GM12878 (cell line): ENCODE measurements at regions not wholly inside any gene's neighbourhood (a gene's known extent, or its start where the extent isn't known, plus 50 kb on each side); places are given as distances from the start of the nearest gene placed in this dataset.

Experiments used
- ATAC-seq: fragments of 200-7000 bp; cut with Tn5 transposase; 3 replicates; pipeline ENCODE4 v1.9.1; 2020; ENCODE audit warnings: mild to moderate bottlenecking, moderate library complexity
- BruUV-seq: library from RNA; stranded (reverse); fragments of 400-500 nt; replicated peaks from 2 replicates; lab custom pipeline; 2021; lab: Mats Ljungman, UMichigan
- CTCF ChIA-PET: fragments of 300-600 bp; sonication (Branson Sonifier 250); formaldehyde crosslinking; extraction: SDS; loops from one replicate; lab custom pipeline; 2021; ENCODE audit warnings: inconsistent platforms; lab: Yijun Ruan, JAX
- POLR2A ChIA-PET: fragments of 350-600 bp; formaldehyde crosslinking; extraction: SDS; loops from one replicate; lab custom pipeline; 2021; ENCODE audit warnings: inconsistent platforms; lab: Charles Lee
- RAD21 ChIA-PET: fragments of 300-600 bp; sonication (Branson Sonifier 250); formaldehyde crosslinking; loops from one replicate; lab custom pipeline; 2023; ENCODE audit warnings: antibody characterized with exemption; ENCODE audit not compliant: unreplicated experiment; lab: Charles Lee
- SMC1A ChIA-PET: fragments of 300-600 bp; sonication (Branson Sonifier 250); formaldehyde crosslinking; loops from one replicate; lab custom pipeline; 2023; ENCODE audit not compliant: unreplicated experiment, uncharacterized antibody; lab: Charles Lee
- DNase-seq: peaks from one replicate; pipeline ENCODE4 v3.0.0-alpha.2; 2011; ENCODE audit warnings: low read depth, low spot score
- FAIRE-seq: peaks from 3 replicates; lab custom pipeline; 2011; peaks lifted over from hg19 to GRCh38; lab: Jason Lieb, UNC
- H2AFZ ChIP-seq: 2 replicates; pipeline ENCODE4 v1.6.0; 2011; ENCODE audit warnings: low read depth, low read length, control low read depth; ENCODE audit not compliant: control insufficient read depth
- H3K27ac ChIP-seq: 2 replicates; pipeline ENCODE4 v1.5.1; 2011; ENCODE audit warnings: control low read depth; ENCODE audit not compliant: control insufficient read depth, insufficient read depth
- H3K27me3 ChIP-seq, 2 experiments: replicated peaks in 1 of 2; 2 replicates each; pipeline versions ENCODE4 v1.6.0 to v1.6.1; 2011; ENCODE audit warnings: low read length in 1 of 2; ENCODE audit not compliant: control insufficient read depth in 2 of 2, insufficient read depth in 2 of 2
- H3K36me3 ChIP-seq, 2 experiments: 2 replicates each; pipeline ENCODE4 v1.5.1; 2011; ENCODE audit warnings: low read length in 1 of 2; ENCODE audit not compliant: control insufficient read depth in 2 of 2, insufficient read depth in 2 of 2
- H3K4me1 ChIP-seq: 2 replicates; pipeline ENCODE4 v1.6.1; 2011; ENCODE audit warnings: mild to moderate bottlenecking, low read length, moderate library complexity, mixed read lengths; ENCODE audit not compliant: control insufficient read depth, insufficient read depth
- H3K4me2 ChIP-seq: 2 replicates; pipeline ENCODE4 v1.6.0; 2011; ENCODE audit warnings: control low read depth; ENCODE audit not compliant: control insufficient read depth, insufficient read depth
- H3K4me3 ChIP-seq: fragments of 200-600 bp; sonication (generic); 2 replicates; pipeline ENCODE4 v1.5.1; 2016
- H3K79me2 ChIP-seq: 2 replicates; pipeline ENCODE4 v1.6.0; 2011; ENCODE audit warnings: low read length; ENCODE audit not compliant: control insufficient read depth, insufficient read depth
- H3K9ac ChIP-seq: 2 replicates; pipeline ENCODE4 v1.8.0; 2011; ENCODE audit warnings: low read length, control low read depth, mixed read lengths; ENCODE audit not compliant: control insufficient read depth, insufficient read depth
- H3K9me3 ChIP-seq: replicated peaks from 3 replicates; pipeline ENCODE4 v1.5.1; 2011; ENCODE audit warnings: mild to moderate bottlenecking, low read length; ENCODE audit not compliant: control insufficient read depth, insufficient read depth
- H4K20me1 ChIP-seq: 2 replicates; pipeline ENCODE4 v1.6.0; 2011; ENCODE audit not compliant: control insufficient read depth, insufficient read depth
- ASH2L ChIP-seq: fragments of 300-600, 200-600 bp; sonication (generic); IDR thresholded peaks from 2 replicates; pipeline ENCODE4 v1.6.1; 2017; ENCODE audit warnings: low read depth, mild to moderate bottlenecking, borderline replicate concordance
- BMI1 ChIP-seq: fragments of 450-650 bp; IDR thresholded peaks from 2 replicates; pipeline ENCODE4 v1.6.1; 2016; ENCODE audit warnings: mild to moderate bottlenecking, moderate library complexity, borderline replicate concordance
- CBX5 ChIP-seq: sonication (generic); IDR thresholded peaks from 2 replicates; pipeline ENCODE4 v1.6.1; 2016; ENCODE audit warnings: low read depth, moderate library complexity, mild to moderate bottlenecking, inconsistent platforms
- EED ChIP-seq: sonication (generic); IDR thresholded peaks from 2 replicates; pipeline ENCODE4 v1.6.1; 2016; ENCODE audit warnings: antibody characterized with exemption, low read depth
- HCFC1 ChIP-seq: fragments of 150-350 bp; IDR thresholded peaks from 2 replicates; pipeline ENCODE4 v1.6.1; 2014; ENCODE audit warnings: low read length
- HDAC2 ChIP-seq: fragments of 200-600 bp; sonication (generic); IDR thresholded peaks from 2 replicates; pipeline ENCODE4 v1.6.1; 2017
- KAT2A ChIP-seq: conservative IDR thresholded peaks from 2 replicates; pipeline ENCODE4 v1.6.1; 2011; ENCODE audit warnings: low read depth, low read length; ENCODE audit not compliant: control insufficient read depth
- MAX ChIP-seq: IDR thresholded peaks from 2 replicates; pipeline ENCODE4 v1.6.1; 2012; ENCODE audit warnings: low read depth, low read length, improper control_type of control experiment
- MTA2 ChIP-seq: fragments of 450-650 bp; IDR thresholded peaks from 2 replicates; pipeline ENCODE4 v1.6.1; 2016; ENCODE audit warnings: low read depth, mild to moderate bottlenecking, moderate library complexity
- MTA3 ChIP-seq: IDR thresholded peaks from 2 replicates; pipeline ENCODE4 v1.6.1; 2012; ENCODE audit warnings: low read length, inconsistent platforms, borderline replicate concordance
- NFYB ChIP-seq: IDR thresholded peaks from 2 replicates; pipeline ENCODE4 v1.6.1; 2011; ENCODE audit warnings: low read depth, mild to moderate bottlenecking, low read length, improper control_type of control experiment, moderate library complexity; ENCODE audit not compliant: insufficient read depth
- NRF1 ChIP-seq: conservative IDR thresholded peaks from 2 replicates; pipeline ENCODE4 v1.6.1; 2011; ENCODE audit warnings: mild to moderate bottlenecking, low read depth, low read length, improper control_type of control experiment
- PAX8 ChIP-seq: fragments of 450-650 bp; IDR thresholded peaks from 2 replicates; pipeline ENCODE4 v1.6.1; 2017; ENCODE audit warnings: mild to moderate bottlenecking, moderate library complexity
- SPI1 ChIP-seq: IDR thresholded peaks from 2 replicates; pipeline ENCODE4 v1.6.1; 2011; ENCODE audit warnings: low read depth, mild to moderate bottlenecking, low read length, moderate library complexity, borderline replicate concordance; ENCODE audit not compliant: insufficient read depth
- SREBF1 ChIP-seq: IDR thresholded peaks from 2 replicates; pipeline ENCODE4 v1.6.1; 2012; ENCODE audit warnings: mild to moderate bottlenecking, low read length
- ZNF622 ChIP-seq: fragments of 450-650 bp; IDR thresholded peaks from 2 replicates; pipeline ENCODE4 v1.6.1; 2017; ENCODE audit warnings: mild to moderate bottlenecking, inconsistent platforms
- WGBS: methylation state at CpG from one replicate; pipeline ENCODE4 v1.1.6; 2016; ENCODE audit warnings: low lambda C conversion rate; ENCODE audit not compliant: insufficient replicate concordance, insufficient coverage; ENCODE audit errors: missing lambda C conversion rate; 5-methylcytosine and 5-hydroxymethylcytosine counted together
- in situ Hi-C: fragments of 300-500 bp; cut with MboI; formaldehyde crosslinking; loops from 9 replicates; pipeline ENCODE4 v1.14.3; 2018; ENCODE audit warnings: mixed read lengths
- intact Hi-C: fragments of 100-400 bp; cut with micrococcal nuclease; formaldehyde crosslinking; loops from one replicate; pipeline ENCODE4 v1.14.2; 2022; ENCODE audit not compliant: unreplicated experiment
- TF ChIP-seq, protein P1 (sequence below): fragments of 450-650 bp; conservative IDR thresholded peaks from 2 replicates; pipeline ENCODE4 v1.6.1; 2017; ENCODE audit warnings: mild to moderate bottlenecking, moderate library complexity
- TF ChIP-seq, protein P2 (sequence below): fragments of 150-350 bp; IDR thresholded peaks from 2 replicates; pipeline ENCODE4 v1.6.1; 2014; ENCODE audit warnings: mild to moderate bottlenecking, low read depth, low read length

DNA sequence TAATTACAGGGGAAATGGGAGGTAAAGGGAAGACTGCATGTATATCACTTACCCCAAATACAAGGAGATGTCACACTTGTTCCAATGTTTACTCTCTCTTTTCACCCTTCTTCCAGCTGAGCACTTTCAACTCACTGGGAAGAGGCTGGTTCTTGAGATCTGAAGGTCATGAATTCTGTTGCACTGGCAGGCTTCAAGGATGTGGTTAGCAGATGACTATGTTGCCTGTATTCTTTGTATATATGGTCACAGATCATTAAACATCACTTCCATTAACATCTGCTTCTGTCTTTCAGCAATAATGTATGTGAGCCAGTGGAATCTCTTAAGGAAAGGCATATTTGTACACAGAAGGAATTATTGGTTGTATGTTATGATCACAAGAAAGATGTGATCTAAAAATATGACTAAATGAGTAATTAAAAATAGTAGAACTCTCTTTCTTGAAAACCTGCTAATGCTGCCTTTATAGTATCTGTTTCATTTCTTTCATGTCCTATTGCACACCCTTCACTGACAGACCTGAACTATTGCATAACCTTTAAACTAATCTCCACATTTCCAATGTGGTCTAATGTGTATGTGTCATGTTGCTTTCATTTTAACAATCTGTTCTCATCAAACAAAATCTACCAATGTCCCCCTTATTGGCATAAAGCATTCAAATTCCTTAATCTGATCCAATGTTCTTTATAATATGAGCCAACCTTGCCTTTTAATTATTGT, 131.4 kb upstream of the EPHA7 start (continued):
- TF ChIP-seq MTA3 (no peak), EED (no peak), NRF1 (no peak)

GRCh38 chr6:93549868-93550267, 130.5 kb upstream of the EPHA7 start:
- no peaks in the 10 kb centered on the region for H3K79me2 ChIP-seq
- intact Hi-C loops = no loop called here
- TF ChIP-seq ASH2L (no peak), MAX (no peak), NFYB (no peak), BMI1 (no peak), HDAC2 (no peak), MTA2 (no peak), SPI1 (no peak), KAT2A (no peak), CBX5 (no peak), SREBF1 (no peak), PAX8 (no peak), ZNF622 (no peak), HCFC1 (no peak)
- TF ChIP-seq, protein P1, sequence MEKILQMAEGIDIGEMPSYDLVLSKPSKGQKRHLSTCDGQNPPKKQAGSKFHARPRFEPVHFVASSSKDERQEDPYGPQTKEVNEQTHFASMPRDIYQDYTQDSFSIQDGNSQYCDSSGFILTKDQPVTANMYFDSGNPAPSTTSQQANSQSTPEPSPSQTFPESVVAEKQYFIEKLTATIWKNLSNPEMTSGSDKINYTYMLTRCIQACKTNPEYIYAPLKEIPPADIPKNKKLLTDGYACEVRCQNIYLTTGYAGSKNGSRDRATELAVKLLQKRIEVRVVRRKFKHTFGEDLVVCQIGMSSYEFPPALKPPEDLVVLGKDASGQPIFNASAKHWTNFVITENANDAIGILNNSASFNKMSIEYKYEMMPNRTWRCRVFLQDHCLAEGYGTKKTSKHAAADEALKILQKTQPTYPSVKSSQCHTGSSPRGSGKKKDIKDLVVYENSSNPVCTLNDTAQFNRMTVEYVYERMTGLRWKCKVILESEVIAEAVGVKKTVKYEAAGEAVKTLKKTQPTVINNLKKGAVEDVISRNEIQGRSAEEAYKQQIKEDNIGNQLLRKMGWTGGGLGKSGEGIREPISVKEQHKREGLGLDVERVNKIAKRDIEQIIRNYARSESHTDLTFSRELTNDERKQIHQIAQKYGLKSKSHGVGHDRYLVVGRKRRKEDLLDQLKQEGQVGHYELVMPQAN = no peak
- TF ChIP-seq, protein P2, sequence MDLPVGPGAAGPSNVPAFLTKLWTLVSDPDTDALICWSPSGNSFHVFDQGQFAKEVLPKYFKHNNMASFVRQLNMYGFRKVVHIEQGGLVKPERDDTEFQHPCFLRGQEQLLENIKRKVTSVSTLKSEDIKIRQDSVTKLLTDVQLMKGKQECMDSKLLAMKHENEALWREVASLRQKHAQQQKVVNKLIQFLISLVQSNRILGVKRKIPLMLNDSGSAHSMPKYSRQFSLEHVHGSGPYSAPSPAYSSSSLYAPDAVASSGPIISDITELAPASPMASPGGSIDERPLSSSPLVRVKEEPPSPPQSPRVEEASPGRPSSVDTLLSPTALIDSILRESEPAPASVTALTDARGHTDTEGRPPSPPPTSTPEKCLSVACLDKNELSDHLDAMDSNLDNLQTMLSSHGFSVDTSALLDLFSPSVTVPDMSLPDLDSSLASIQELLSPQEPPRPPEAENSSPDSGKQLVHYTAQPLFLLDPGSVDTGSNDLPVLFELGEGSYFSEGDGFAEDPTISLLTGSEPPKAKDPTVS = no peak
- TF ChIP-seq, all 136 proteins: peak for 0
- BruUV-seq = no TSS peak
- Histone ChIP-seq H3K9ac (no peak overlapping the region), H3K4me1 (no peaks in the 10 kb centered on the region), H3K27me3 (no peaks in the 10 kb centered on the region), H4K20me1 (no peaks in the 10 kb centered on the region), H3K27ac (no peak overlapping the region), H3K4me2 (no peak overlapping the region), H3K4me3 (no peak overlapping the region), H3K9me3 (no peaks in the 10 kb centered on the region), H2AFZ (no peak overlapping the region), H3K36me3 (no peaks in the 10 kb centered on the region)
- CTCF ChIA-PET = no interaction called here
- in situ Hi-C loops = no loop called here
- ATAC-seq (no peak), DNase-seq (no peak), FAIRE-seq (no peak)
- SMC1A ChIA-PET = no interaction called here
- WGBS = 0% methylated on average over 2 of the region's 2 CpGs
- POLR2A ChIA-PET = no interaction called here
- RAD21 ChIA-PET = no interaction called here
